ENCODE measurements at regions not wholly inside any gene's neighbourhood (a gene's known extent, or its start where the extent isn't known, plus 50 kb on each side); places are given as distances from the start of the nearest gene placed in this dataset.

GRCh38 chr13:30121666-30122065 lies 185.7 kb downstream of the KATNAL1 start:
- Histone ChIP-seq H3K4me3 (no peak overlapping the region), H3K36me3 (no peaks in the 10 kb centered on the region), H3K9me3 (no peaks in the 10 kb centered on the region), H3K27me3 (peaks cover 4% of the 10 kb centered on the region), H3K27ac (no peak overlapping the region), H3K4me1 (peaks cover 27% of the 10 kb centered on the region)
- no peak for DNase-seq (ENCODE audit: low spot score in 2 of 2)
- TF ChIP-seq POLR2A (IDR thresholded peaks at IDR 0.05) (no peak), POLR2AphosphoS5 (IDR thresholded peaks at IDR 0.05) (no peak), CTCF (IDR thresholded peaks at IDR 0.05) (no peak), EP300 (IDR thresholded peaks at IDR 0.05) (no peak)

GRCh38 chr13:30121244-30121643 lies 186.1 kb downstream of the KATNAL1 start:
- H3K36me3 ChIP-seq, result no peaks in the 10 kb centered on the region
- TF ChIP-seq CTCF (IDR thresholded peaks at IDR 0.05), result no peak
- TF ChIP-seq EP300 (IDR thresholded peaks at IDR 0.05), result no peak
- TF ChIP-seq POLR2AphosphoS5 (IDR thresholded peaks at IDR 0.05), result no peak
- TF ChIP-seq POLR2A (IDR thresholded peaks at IDR 0.05), result no peak
- peaks cover 23% of the 10 kb centered on the region for H3K4me1 ChIP-seq
- H3K4me3 ChIP-seq, result no peak overlapping the region
- 87% methylated on average over 2 of the region's 2 CpGs for WGBS
- no peak for DNase-seq (ENCODE audit: low spot score in 2 of 2)
- H3K27ac ChIP-seq, result no peak overlapping the region
- H3K9me3 ChIP-seq, result no peaks in the 10 kb centered on the region
- H3K27me3 ChIP-seq, result peaks cover 4% of the 10 kb centered on the region

- no peak overlapping the region for H3K4me3 ChIP-seq
- H3K36me3 ChIP-seq, result no peaks in the 10 kb centered on the region
- no peaks in the 10 kb centered on the region for H3K9me3 ChIP-seq
- peaks cover 23% of the 10 kb centered on the region for H3K4me1 ChIP-seq
- TF ChIP-seq CTCF (IDR thresholded peaks at IDR 0.05) (no peak), EP300 (IDR thresholded peaks at IDR 0.05) (no peak), POLR2A (IDR thresholded peaks at IDR 0.05) (no peak), POLR2AphosphoS5 (IDR thresholded peaks at IDR 0.05) (no peak)
- peaks cover 4% of the 10 kb centered on the region for H3K27me3 ChIP-seq
- WGBS, result 53% methylated on average over 1 of the region's 1 CpG
- no peak for DNase-seq (ENCODE audit: low spot score in 2 of 2)
- no peak overlapping the region for H3K27ac ChIP-seq
Observed at GRCh38 chr13:30120133-30120822, 187.1 kb downstream of the KATNAL1 start.

GRCh38 chr13:30119476-30119875 lies 187.9 kb downstream of the KATNAL1 start:
- Histone ChIP-seq H3K36me3 (no peaks in the 10 kb centered on the region), H3K27ac (no peak overlapping the region), H3K27me3 (peaks cover 4% of the 10 kb centered on the region), H3K9me3 (no peaks in the 10 kb centered on the region), H3K4me3 (no peak overlapping the region), H3K4me1 (peaks cover 26% of the 10 kb centered on the region)
- DNase-seq (ENCODE audit: low spot score in 2 of 2), result no peak
- no peak for TF ChIP-seq CTCF (IDR thresholded peaks at IDR 0.05)
- no peak for TF ChIP-seq EP300 (IDR thresholded peaks at IDR 0.05)
- no peak for TF ChIP-seq POLR2AphosphoS5 (IDR thresholded peaks at IDR 0.05)
- TF ChIP-seq POLR2A (IDR thresholded peaks at IDR 0.05), result no peak
- WGBS, result 17% methylated on average over 6 of the region's 6 CpGs

- no peak for DNase-seq (ENCODE audit: low spot score in 2 of 2)
- Histone ChIP-seq H3K9me3 (no peaks in the 10 kb centered on the region), H3K27ac (no peak overlapping the region), H3K4me3 (no peak overlapping the region), H3K27me3 (peaks cover 4% of the 10 kb centered on the region), H3K4me1 (peaks cover 48% of the 10 kb centered on the region), H3K36me3 (no peaks in the 10 kb centered on the region)
- TF ChIP-seq POLR2AphosphoS5 (IDR thresholded peaks at IDR 0.05) (no peak), CTCF (IDR thresholded peaks at IDR 0.05) (no peak), POLR2A (IDR thresholded peaks at IDR 0.05) (no peak), EP300 (IDR thresholded peaks at IDR 0.05) (no peak)
- WGBS, result 87% methylated on average over 5 of the region's 6 CpGs
Observed at GRCh38 chr13:30116379-30116778, 191.0 kb downstream of the KATNAL1 start.
